ENCODE measurements at regions not wholly inside any gene's neighbourhood (a gene's known extent, or its start where the extent isn't known, plus 50 kb on each side); places are given as distances from the start of the nearest gene placed in this dataset.

GRCh38 chr11:92276773-92277172, 52.2 kb downstream of the FAT3 start:
- DNase-seq = no peak

GRCh38 chr11:92277871-92278270, 53.3 kb downstream of the FAT3 start:
- DNase-seq = no peak

GRCh38 chr11:92278791-92279433, 54.3 kb downstream of the FAT3 start:
- no peak for DNase-seq

GRCh38 chr11:92284107-92284506, 59.5 kb downstream of the FAT3 start:
- no peak for DNase-seq

GRCh38 chr11:92284558-92284957, 59.9 kb downstream of the FAT3 start:
- DNase-seq = no peak

GRCh38 chr11:92285776-92286175, 61.2 kb downstream of the FAT3 start:
- no peak for DNase-seq

- DNase-seq = no peak
Observed at GRCh38 chr11:92286709-92287108, 62.1 kb downstream of the FAT3 start.

GRCh38 chr11:92295175-92296137, 70.8 kb downstream of the FAT3 start:
- no peak for DNase-seq

GRCh38 chr11:92296138-92296515, 71.5 kb downstream of the FAT3 start:
- DNase-seq = no peak

- DNase-seq = no peak
Observed at GRCh38 chr11:92297567-92298553, 73.2 kb downstream of the FAT3 start.

- DNase-seq = no peak
Observed at GRCh38 chr11:92300876-92301275, 76.3 kb downstream of the FAT3 start.

GRCh38 chr11:92302770-92303169, 78.2 kb downstream of the FAT3 start:
- no peak for DNase-seq

- DNase-seq = no peak
Observed at GRCh38 chr11:92304271-92304670, 79.7 kb downstream of the FAT3 start.

GRCh38 chr11:92306966-92307510, 82.4 kb downstream of the FAT3 start:
- no peak for DNase-seq

GRCh38 chr11:92308366-92308765, 83.7 kb downstream of the FAT3 start:
- no peak for DNase-seq

GRCh38 chr11:92311616-92312449, 87.2 kb downstream of the FAT3 start:
- no peak for DNase-seq

GRCh38 chr11:92313784-92314183, 89.2 kb downstream of the FAT3 start:
- DNase-seq = no peak

- no peak for DNase-seq
Observed at GRCh38 chr11:92314499-92314898, 89.9 kb downstream of the FAT3 start.

GRCh38 chr11:92316106-92316809, 91.6 kb downstream of the FAT3 start:
- no peak for DNase-seq

- no peak for DNase-seq
Observed at GRCh38 chr11:92317222-92317621, 92.6 kb downstream of the FAT3 start.

GRCh38 chr11:92317721-92318120, 93.1 kb downstream of the FAT3 start:
- DNase-seq = no peak

Data from NCI-H1694 treated with DMSO at 0.1 percent for 48 hours (cell line).